Omental fat pad (tissue), 3 donors: ENCODE measurements at regions not wholly inside any gene's neighbourhood (a gene's known extent, or its start where the extent isn't known, plus 50 kb on each side); places are given as distances from the start of the nearest gene placed in this dataset.

ENCODE experiments used
- ATAC-seq: fragments of 150-250 bp; one replicate; pipeline ENCODE4 v1.9.1; 2016; ENCODE audit warnings: mild to moderate bottlenecking, moderate library complexity; ENCODE audit not compliant: low FRiP score
- DNase-seq: peaks from one replicate; pipeline ENCODE4 v3.0.0-alpha.2; 2019; ENCODE audit warnings: low spot score
- CTCF ChIP-seq, 3 donors: fragments of 450-650 bp; IDR thresholded peaks; one replicate each; pipeline ENCODE4 v1.5.1; 2016 to 2017; ENCODE audit warnings: antibody characterized with exemption in 3 of 3, mild to moderate bottlenecking in 3 of 3, moderate library complexity in 2 of 3

GRCh38 chr20:52649727-52650126, 322.4 kb upstream of the TSHZ2 start:
- no peak for ATAC-seq
- DNase-seq, result no peak
- no peak for TF ChIP-seq CTCF (IDR thresholded peaks at IDR 0.05)

- ATAC-seq (no peak), DNase-seq (no peak)
- TF ChIP-seq CTCF (IDR thresholded peaks at IDR 0.05), result no peak
These were observed 326.3 kb upstream of the TSHZ2 start for GRCh38 chr20:52645822-52646221.

GRCh38 chr20:52643034-52643433, 329.1 kb upstream of the TSHZ2 start:
- no peak for TF ChIP-seq CTCF (IDR thresholded peaks at IDR 0.05)
- ATAC-seq (no peak), DNase-seq (no peak)

- TF ChIP-seq CTCF (IDR thresholded peaks at IDR 0.05), result no peak
- no peak for DNase-seq
- no peak for ATAC-seq
These were observed 335.0 kb upstream of the TSHZ2 start for GRCh38 chr20:52637201-52637600.

- TF ChIP-seq CTCF (IDR thresholded peaks at IDR 0.05), result no peak
- DNase-seq (no peak), ATAC-seq (no peak)
These were observed 340.7 kb upstream of the TSHZ2 start for GRCh38 chr20:52631469-52631868.

- DNase-seq, result no peak
- no peak for ATAC-seq
- no peak for TF ChIP-seq CTCF (IDR thresholded peaks at IDR 0.05)
These were observed 342.0 kb upstream of the TSHZ2 start for GRCh38 chr20:52630138-52630537.

GRCh38 chr20:52624281-52624680, 347.9 kb upstream of the TSHZ2 start:
- DNase-seq (no peak), ATAC-seq (no peak)
- no peak for TF ChIP-seq CTCF (IDR thresholded peaks at IDR 0.05)
